ENCODE measurements at regions not wholly inside any gene's neighbourhood (a gene's known extent, or its start where the extent isn't known, plus 50 kb on each side); places are given as distances from the start of the nearest gene placed in this dataset.

- Mint-ChIP-seq H3K27me3 (ENCODE audit: insufficient read depth) (peaks cover 3% of the 10 kb centered on the region), H3K4me3 (no peak overlapping the region), H3K27ac (no peak overlapping the region)
These were observed 85.3 kb upstream of the CLDN18 start for GRCh38 chr3:137924628-137925027.

DNA sequence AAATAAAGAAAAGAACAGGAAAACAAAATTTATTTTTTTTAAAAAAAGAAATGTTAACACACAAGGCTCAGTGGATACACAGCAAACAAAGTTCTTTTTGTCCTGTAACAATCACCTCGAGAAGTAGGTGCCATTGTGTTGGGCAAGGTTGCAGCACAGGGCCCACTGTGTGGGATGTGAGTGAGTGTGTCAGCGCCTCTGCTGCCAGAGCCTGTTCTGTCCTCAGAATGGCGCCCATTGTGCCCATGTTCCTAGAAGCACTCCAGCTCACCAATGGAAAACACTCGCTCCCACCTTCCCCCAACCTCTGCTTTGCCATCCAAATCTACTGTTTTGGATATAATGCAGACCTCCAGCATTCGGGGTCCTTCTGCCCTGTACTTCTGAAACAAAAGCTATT lies 84.9 kb upstream of the CLDN18 start:
- H3K4me3 Mint-ChIP-seq: no peak overlapping the region
- DNase-seq (ENCODE audit: low spot score): no peak
- no peak overlapping the region for H3K27ac Mint-ChIP-seq
- H3K36me3 Mint-ChIP-seq (ENCODE audit: low read depth): no peaks in the 10 kb centered on the region
- intact Hi-C loops (cut with micrococcal nuclease): no loop called here
- no peaks in the 10 kb centered on the region for H3K9me3 Mint-ChIP-seq
- peaks cover 3% of the 10 kb centered on the region for H3K27me3 Mint-ChIP-seq (ENCODE audit: insufficient read depth)
- H3K4me1 Mint-ChIP-seq (ENCODE audit: low read depth): no peaks in the 10 kb centered on the region

More at GRCh38 chr3:137924628-137925027, 85.3 kb upstream of the CLDN18 start:
- no peaks in the 10 kb centered on the region for H3K4me1 Mint-ChIP-seq (ENCODE audit: low read depth)
- no peaks in the 10 kb centered on the region for H3K36me3 Mint-ChIP-seq (ENCODE audit: low read depth)
- no peak for DNase-seq (ENCODE audit: low spot score)
- no peaks in the 10 kb centered on the region for H3K9me3 Mint-ChIP-seq
- intact Hi-C loops (cut with micrococcal nuclease): no loop called here

GRCh38 chr3:137926991-137927390 lies 83.0 kb upstream of the CLDN18 start:
- intact Hi-C loops (cut with micrococcal nuclease): no loop called here
- no peak overlapping the region for H3K4me3 Mint-ChIP-seq
- no peaks in the 10 kb centered on the region for H3K9me3 Mint-ChIP-seq
- no peak overlapping the region for H3K27ac Mint-ChIP-seq
- peaks cover 3% of the 10 kb centered on the region for H3K27me3 Mint-ChIP-seq (ENCODE audit: insufficient read depth)
- DNase-seq (ENCODE audit: low spot score): no peak
- no peaks in the 10 kb centered on the region for H3K36me3 Mint-ChIP-seq (ENCODE audit: low read depth)
- H3K4me1 Mint-ChIP-seq (ENCODE audit: low read depth): no peaks in the 10 kb centered on the region

GRCh38 chr3:137930976-137931375 lies 79.0 kb upstream of the CLDN18 start:
- Mint-ChIP-seq H3K4me1 (ENCODE audit: low read depth) (no peaks in the 10 kb centered on the region), H3K27ac (no peak overlapping the region), H3K36me3 (ENCODE audit: low read depth) (no peaks in the 10 kb centered on the region), H3K4me3 (no peak overlapping the region), H3K9me3 (no peaks in the 10 kb centered on the region), H3K27me3 (ENCODE audit: insufficient read depth) (peaks cover 3% of the 10 kb centered on the region)
- intact Hi-C loops (cut with micrococcal nuclease): no loop called here
- DNase-seq (ENCODE audit: low spot score): no peak

DNA sequence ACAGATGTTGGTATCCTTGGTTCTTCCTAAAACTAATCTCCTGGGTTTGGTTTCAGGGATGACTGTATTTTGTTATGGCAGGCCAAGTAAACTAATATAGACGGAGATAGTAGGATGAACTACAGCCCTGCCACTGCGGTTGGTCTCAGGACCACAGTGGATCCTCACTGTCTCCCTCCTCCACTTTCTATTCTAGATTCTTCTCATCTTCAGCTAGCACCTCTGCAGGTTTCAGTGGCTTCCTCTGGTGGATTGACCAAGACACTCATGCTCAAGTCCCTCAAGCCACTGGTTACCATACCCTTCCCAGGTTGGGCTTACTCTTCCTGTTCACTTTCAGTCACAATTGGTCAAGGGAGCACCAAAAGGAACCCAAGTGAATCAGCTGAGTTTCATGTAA lies 71.1 kb upstream of the CLDN18 start:
- H3K9me3 Mint-ChIP-seq: no peaks in the 10 kb centered on the region
- H3K36me3 Mint-ChIP-seq (ENCODE audit: low read depth): no peaks in the 10 kb centered on the region
- H3K4me1 Mint-ChIP-seq (ENCODE audit: low read depth): no peaks in the 10 kb centered on the region
- DNase-seq (ENCODE audit: low spot score): no peak
- no peaks in the 10 kb centered on the region for H3K27me3 Mint-ChIP-seq (ENCODE audit: insufficient read depth)
- no peak overlapping the region for H3K4me3 Mint-ChIP-seq
- intact Hi-C loops (cut with micrococcal nuclease): no loop called here
- H3K27ac Mint-ChIP-seq: no peak overlapping the region

- intact Hi-C loops (cut with micrococcal nuclease): loop anchor here (10.0 kb wide), 1 partner anchor 1870 kb away; no protein-coding TSS in a partner anchor
- Mint-ChIP-seq H3K4me3 (no peak overlapping the region), H3K36me3 (ENCODE audit: low read depth) (no peaks in the 10 kb centered on the region), H3K27me3 (ENCODE audit: insufficient read depth) (peaks cover 8% of the 10 kb centered on the region), H3K27ac (no peak overlapping the region), H3K9me3 (no peaks in the 10 kb centered on the region), H3K4me1 (ENCODE audit: low read depth) (peaks cover 5% of the 10 kb centered on the region)
- DNase-seq (ENCODE audit: low spot score): no peak
These were observed 65.4 kb upstream of the CLDN18 start for GRCh38 chr3:137944593-137944992.

DNA sequence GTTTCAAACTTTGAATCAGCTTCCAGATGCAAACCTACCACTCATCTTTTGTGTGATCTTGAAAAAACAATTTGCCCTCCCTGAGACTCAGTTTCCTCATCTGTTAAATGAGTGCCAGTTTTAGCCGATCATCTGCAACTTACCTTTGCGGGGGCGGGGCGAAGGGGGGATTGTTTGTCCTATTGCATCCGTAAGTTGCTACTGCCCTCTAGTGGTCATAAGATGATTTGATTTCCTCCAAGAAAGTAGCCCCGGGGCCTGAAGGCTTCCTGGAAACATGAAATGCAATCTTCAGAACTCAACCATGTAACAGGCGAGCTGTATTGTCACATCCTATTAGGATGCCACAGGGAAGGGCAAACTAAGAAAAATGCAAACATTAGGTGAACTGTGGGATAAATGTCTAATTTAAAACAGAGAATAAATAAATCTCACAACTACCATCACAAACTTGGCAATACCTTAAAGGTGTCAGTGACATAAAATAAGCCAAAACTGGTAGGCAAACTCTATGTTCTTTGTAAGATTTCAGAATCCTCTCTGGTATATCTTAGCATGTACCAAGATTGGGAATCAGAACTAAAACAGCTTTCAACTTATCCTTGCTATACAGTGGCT lies 63.5 kb upstream of the CLDN18 start:
- H3K27ac Mint-ChIP-seq: no peak overlapping the region
- H3K36me3 Mint-ChIP-seq (ENCODE audit: low read depth): no peaks in the 10 kb centered on the region
- H3K4me1 Mint-ChIP-seq (ENCODE audit: low read depth): peaks cover 5% of the 10 kb centered on the region
- peak; percentile 7 for DNase-seq (ENCODE audit: low spot score)
- no peak overlapping the region for H3K4me3 Mint-ChIP-seq
- no peaks in the 10 kb centered on the region for H3K9me3 Mint-ChIP-seq
- intact Hi-C loops (cut with micrococcal nuclease): loop anchor here (1.0 to 10.0 kb wide), 3 partner anchors 841 to 1872 kb away; no protein-coding TSS in a partner anchor
- H3K27me3 Mint-ChIP-seq (ENCODE audit: insufficient read depth): peaks cover 12% of the 10 kb centered on the region

DNA sequence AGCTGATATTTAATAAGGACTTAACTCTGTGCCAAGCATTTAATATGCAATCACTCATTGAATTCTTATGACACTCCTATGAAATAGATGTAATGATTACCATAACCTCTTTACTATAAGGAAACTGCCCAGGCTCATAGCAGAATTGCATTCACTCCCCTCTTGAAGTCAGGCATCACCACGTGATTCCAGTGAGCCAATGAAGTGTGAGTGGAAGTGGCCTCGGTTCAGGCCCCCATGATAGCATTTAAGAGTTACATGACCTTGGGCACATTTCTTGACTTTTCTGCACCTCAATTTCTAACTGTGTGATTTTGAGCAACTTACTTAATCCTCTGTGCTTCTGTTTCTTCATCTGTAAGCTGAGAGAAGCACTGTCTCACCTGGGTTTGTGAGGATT lies 62.8 kb upstream of the CLDN18 start:
- peaks cover 5% of the 10 kb centered on the region for H3K4me1 Mint-ChIP-seq (ENCODE audit: low read depth)
- intact Hi-C loops (cut with micrococcal nuclease): loop anchor here (2.0 to 10.0 kb wide), 2 partner anchors 914 to 1872 kb away; no protein-coding TSS in a partner anchor
- no peak overlapping the region for H3K4me3 Mint-ChIP-seq
- H3K9me3 Mint-ChIP-seq: no peaks in the 10 kb centered on the region
- H3K27me3 Mint-ChIP-seq (ENCODE audit: insufficient read depth): peaks cover 12% of the 10 kb centered on the region
- DNase-seq (ENCODE audit: low spot score): no peak
- no peak overlapping the region for H3K27ac Mint-ChIP-seq
- no peaks in the 10 kb centered on the region for H3K36me3 Mint-ChIP-seq (ENCODE audit: low read depth)

GRCh38 chr3:137948400-137949072 lies 61.4 kb upstream of the CLDN18 start:
- Mint-ChIP-seq H3K9me3 (no peaks in the 10 kb centered on the region), H3K36me3 (ENCODE audit: low read depth) (no peaks in the 10 kb centered on the region), H3K27me3 (ENCODE audit: insufficient read depth) (peaks cover 12% of the 10 kb centered on the region), H3K27ac (no peak overlapping the region), H3K4me1 (ENCODE audit: low read depth) (peaks cover 5% of the 10 kb centered on the region), H3K4me3 (no peak overlapping the region)
- DNase-seq (ENCODE audit: low spot score): no peak
- intact Hi-C loops (cut with micrococcal nuclease): loop anchor here (10.0 kb wide), 1 partner anchor 1874 kb away; no protein-coding TSS in a partner anchor

DNA sequence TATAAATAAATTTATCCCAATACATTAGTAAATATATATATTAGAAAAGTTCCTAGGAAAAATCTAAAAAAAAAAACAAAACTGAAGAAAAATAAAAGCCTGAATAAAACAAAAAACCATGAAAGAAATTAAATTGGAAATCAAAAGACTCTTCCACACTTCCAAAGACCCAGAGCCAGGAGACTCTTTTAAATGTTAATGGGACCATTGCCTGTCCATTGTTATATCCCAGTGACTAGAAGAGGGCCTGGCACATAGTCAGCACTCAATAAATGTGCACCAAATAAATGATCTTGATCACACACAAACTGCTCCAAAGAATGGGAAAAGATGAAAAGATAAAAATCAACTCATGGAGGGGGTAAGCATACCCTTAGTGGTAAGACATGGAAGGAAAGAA lies 51.3 kb upstream of the CLDN18 start:
- Mint-ChIP-seq H3K4me1 (ENCODE audit: low read depth) (no peaks in the 10 kb centered on the region), H3K27ac (no peak overlapping the region), H3K9me3 (peaks cover 4% of the 10 kb centered on the region), H3K4me3 (no peak overlapping the region), H3K27me3 (ENCODE audit: insufficient read depth) (peaks cover 2% of the 10 kb centered on the region), H3K36me3 (ENCODE audit: low read depth) (no peaks in the 10 kb centered on the region)
- no peak for DNase-seq (ENCODE audit: low spot score)
- intact Hi-C loops (cut with micrococcal nuclease): no loop called here

Measured in activated T-helper 1 cell treated with anti-CD3 and anti-CD28 coated beads, Interleukin-12 subunit alpha, Interleukin-12 subunit beta, Interleukin-2, Interleukin-4 antibody, amounts not matched to agents 30 ng/mL and 10 ng/mL and 1 ng/mL, durations not matched to agents 14 hours and 24 hours and 36 hours (primary cell).